Eye (tissue), 1 donor: ENCODE measurements at regions not wholly inside any gene's neighbourhood (a gene's known extent, or its start where the extent isn't known, plus 50 kb on each side); places are given as distances from the start of the nearest gene placed in this dataset.
A peak's percentile ranks its signal among the peaks of the same experiment; 100 is the strongest.
"Not testable (repeated sequence)": the region's sequence is repeated elsewhere in the genome, so short reads cannot be mapped to it uniquely, and the experiment has no call there.

Experiments used
- DNase-seq: peaks from one replicate; pipeline ENCODE4 v3.0.0-alpha.2; 2015

GRCh38 chr9:65392611-65393010, 107.6 kb upstream of the FOXD4L5 start:
- not testable (repeated sequence) for DNase-seq

GRCh38 chr9:65389710-65390109, 104.7 kb upstream of the FOXD4L5 start:
- DNase-seq = not testable (repeated sequence)

GRCh38 chr9:65389216-65389615, 104.2 kb upstream of the FOXD4L5 start:
- DNase-seq = not testable (repeated sequence)

DNA sequence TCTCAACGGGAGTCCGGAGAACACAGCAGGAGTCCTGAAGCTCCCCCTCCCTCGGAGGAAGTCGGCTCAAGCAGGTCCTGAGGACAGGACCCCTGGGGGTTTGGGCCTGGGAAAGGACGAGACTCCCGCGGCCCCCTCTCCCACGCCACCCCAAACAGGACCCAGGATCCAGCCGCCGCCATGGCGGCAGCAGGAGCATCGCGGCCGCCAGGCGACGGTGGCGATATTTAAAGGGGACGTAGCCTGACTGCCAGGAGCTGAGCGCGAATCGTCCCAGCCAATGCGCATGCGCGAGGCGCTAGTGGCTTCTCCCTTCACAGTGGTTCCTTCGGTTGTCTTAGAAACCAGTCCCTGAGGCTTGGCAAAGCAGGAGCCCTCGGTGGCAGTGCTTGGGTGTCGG, 101.7 kb upstream of the FOXD4L5 start:
- DNase-seq = peak; percentile 91

GRCh38 chr9:65386191-65386590, 101.2 kb upstream of the FOXD4L5 start:
- not testable (repeated sequence) for DNase-seq

DNA sequence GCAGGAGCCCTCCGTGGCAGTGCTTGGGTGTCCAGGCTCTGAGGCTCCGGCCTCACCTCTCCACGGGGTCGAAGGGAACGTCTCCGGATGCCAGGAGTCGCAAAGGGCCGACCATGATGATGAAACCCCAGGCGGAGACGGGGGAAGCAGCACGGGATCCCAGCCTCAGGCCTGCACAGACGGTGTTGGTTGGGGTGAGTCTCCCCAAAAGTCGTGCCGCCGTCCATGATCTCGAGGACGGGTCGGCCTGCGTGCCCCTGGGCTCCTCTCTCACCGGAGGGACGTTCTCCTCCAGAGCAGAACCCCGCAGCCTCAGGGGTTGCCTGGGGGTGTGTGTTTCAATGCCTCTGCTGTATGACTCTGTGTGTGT, 100.6 kb upstream of the FOXD4L5 start:
- not testable (repeated sequence) for DNase-seq

DNA sequence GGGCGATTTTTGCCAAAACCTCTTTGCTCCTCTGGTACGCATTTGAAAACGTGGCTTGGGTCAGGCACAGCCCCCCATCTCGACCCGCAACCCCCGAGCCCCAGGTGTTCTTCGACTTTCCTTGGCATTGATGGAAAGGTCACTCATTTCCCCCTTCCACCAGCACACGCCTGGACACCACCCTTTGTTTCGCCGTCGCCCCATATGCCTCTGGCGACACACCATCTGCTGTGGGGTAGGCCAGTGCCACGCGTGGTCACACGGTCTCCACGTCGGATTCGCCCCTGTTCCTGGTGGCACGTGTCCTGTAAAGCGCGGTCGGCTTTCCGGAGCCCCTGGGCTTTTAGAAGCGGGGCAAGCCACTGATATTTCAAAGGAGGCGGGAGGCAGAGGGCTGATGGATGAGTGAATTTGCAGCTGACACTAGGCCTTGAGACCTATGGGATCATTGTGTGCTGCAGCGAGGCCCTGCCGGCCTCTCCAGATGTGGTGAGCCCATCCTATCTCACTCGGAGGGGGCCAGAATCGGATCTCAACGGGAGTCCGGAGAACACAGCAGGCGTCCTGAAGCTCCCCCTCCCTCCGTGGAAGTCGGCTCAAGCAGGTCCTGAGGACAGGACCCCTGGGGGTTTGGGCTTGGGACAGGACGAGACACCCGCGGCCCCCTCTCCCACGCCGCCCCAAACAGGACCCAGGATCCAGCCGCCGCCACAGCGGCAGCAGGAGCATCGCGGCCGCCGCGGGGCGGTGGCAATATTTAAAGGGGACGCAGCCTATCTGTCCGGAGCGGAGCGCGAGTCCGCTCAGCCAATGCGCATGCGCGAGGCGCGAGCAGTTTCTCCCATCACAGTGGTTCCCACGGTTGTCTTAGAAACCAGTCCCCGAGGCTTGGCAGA, 100.0 kb upstream of the FOXD4L5 start:
- not testable (repeated sequence) for DNase-seq

GRCh38 chr9:65384066-65384465, 99.1 kb upstream of the FOXD4L5 start:
- peak; percentile 15 for DNase-seq

GRCh38 chr9:65383646-65384045, 98.6 kb upstream of the FOXD4L5 start:
- not testable (repeated sequence) for DNase-seq

GRCh38 chr9:65382701-65383318, 97.8 kb upstream of the FOXD4L5 start:
- DNase-seq = not testable (repeated sequence)
